GM23338 (cell line): ENCODE measurements at regions not wholly inside any gene's neighbourhood (a gene's known extent, or its start where the extent isn't known, plus 50 kb on each side); places are given as distances from the start of the nearest gene placed in this dataset.

Experiments used
- CREB1 ChIP-seq: fragments of 250-450 bp; sonication (Bioruptor Pico); IDR thresholded peaks from 2 replicates; pipeline ENCODE4 v1.5.0; 2020; ENCODE audit warnings: low read depth, mild to moderate bottlenecking, moderate library complexity
- CTCF ChIP-seq, 2 experiments: fragments of 200-600 bp in 1 of 2; sonication (generic) in 1 of 2; conservative IDR thresholded peaks; 2 replicates each; pipeline versions ENCODE4 v1.5.1 to v1.6.1; 2016 to 2017; ENCODE audit warnings: antibody characterized with exemption in 2 of 2, low read depth in 2 of 2, mild to moderate bottlenecking in 2 of 2, moderate library complexity in 1 of 2
- ETS1 ChIP-seq: IDR thresholded peaks from 2 replicates; pipeline ENCODE4 v1.6.1; 2016; ENCODE audit warnings: antibody characterized with exemption
- EZH2 ChIP-seq: fragments of 200-600 bp; sonication (generic); IDR thresholded peaks from one replicate; pipeline ENCODE4 v1.8.0; 2017; ENCODE audit warnings: antibody characterized with exemption, mild to moderate bottlenecking, low read depth; ENCODE audit not compliant: unreplicated experiment
- EZH2phosphoT487 ChIP-seq: fragments of 200-600 bp; sonication (generic); IDR thresholded peaks from one replicate; pipeline ENCODE4 v1.8.1; 2018; ENCODE audit warnings: antibody characterized with exemption; ENCODE audit not compliant: unreplicated experiment
- JUNB ChIP-seq: IDR thresholded peaks from one replicate; pipeline ENCODE4 v1.6.1; 2016; ENCODE audit warnings: antibody characterized with exemption; ENCODE audit not compliant: unreplicated experiment
- NANOG ChIP-seq: IDR thresholded peaks from 2 replicates; pipeline ENCODE4 v1.6.1; 2016; ENCODE audit warnings: antibody characterized with exemption, borderline replicate concordance
- POLR2AphosphoS5 ChIP-seq: IDR thresholded peaks from 2 replicates; pipeline ENCODE4 v1.6.1; 2016; ENCODE audit warnings: antibody characterized with exemption, low read depth
- STAT1 ChIP-seq: IDR thresholded peaks from one replicate; pipeline ENCODE4 v1.6.1; 2016; ENCODE audit warnings: antibody characterized with exemption; ENCODE audit not compliant: unreplicated experiment
- ZNF114 ChIP-seq: fragments of 250-450 bp; sonication (Bioruptor Pico); IDR thresholded peaks from 2 replicates; pipeline ENCODE4 v1.5.0; 2020; ENCODE audit warnings: mild to moderate bottlenecking, moderate library complexity
- TF ChIP-seq, protein P1 (sequence below): IDR thresholded peaks from one replicate; pipeline ENCODE4 v1.6.1; 2018; ENCODE audit warnings: antibody characterized with exemption; ENCODE audit not compliant: unreplicated experiment
- TF ChIP-seq, protein P2 (sequence below): fragments of 250-450 bp; sonication (Bioruptor Pico); IDR thresholded peaks from 2 replicates; pipeline ENCODE4 v1.5.0; 2020; ENCODE audit warnings: mild to moderate bottlenecking, moderate library complexity

DNA sequence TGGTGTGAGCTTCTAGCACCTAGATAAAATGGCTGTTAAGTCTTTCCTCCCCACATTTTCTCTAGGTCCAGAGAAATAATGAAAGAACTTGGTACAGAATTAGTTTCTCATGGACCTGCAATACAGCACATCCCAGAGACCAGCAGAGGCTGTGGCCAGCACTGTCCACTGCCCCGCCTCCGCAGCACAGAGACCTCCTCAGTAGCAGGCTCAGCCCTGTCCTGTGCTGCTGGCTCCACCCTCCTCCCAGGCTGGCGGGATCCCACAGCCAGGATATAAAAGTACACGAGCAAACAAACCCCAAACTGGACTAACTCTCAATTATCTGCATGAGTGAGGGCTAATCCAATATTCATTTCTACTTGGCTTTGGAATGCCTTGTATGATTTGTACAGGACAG lies 401.5 kb downstream of the RPS6KC1 start:
- no peak for TF ChIP-seq CTCF (conservative IDR thresholded peaks at IDR 0.05; ENCODE audit: low read depth in 2 of 2)
- no peak for TF ChIP-seq EZH2
- no peak for TF ChIP-seq EZH2phosphoT487
- TF ChIP-seq, protein P1, sequence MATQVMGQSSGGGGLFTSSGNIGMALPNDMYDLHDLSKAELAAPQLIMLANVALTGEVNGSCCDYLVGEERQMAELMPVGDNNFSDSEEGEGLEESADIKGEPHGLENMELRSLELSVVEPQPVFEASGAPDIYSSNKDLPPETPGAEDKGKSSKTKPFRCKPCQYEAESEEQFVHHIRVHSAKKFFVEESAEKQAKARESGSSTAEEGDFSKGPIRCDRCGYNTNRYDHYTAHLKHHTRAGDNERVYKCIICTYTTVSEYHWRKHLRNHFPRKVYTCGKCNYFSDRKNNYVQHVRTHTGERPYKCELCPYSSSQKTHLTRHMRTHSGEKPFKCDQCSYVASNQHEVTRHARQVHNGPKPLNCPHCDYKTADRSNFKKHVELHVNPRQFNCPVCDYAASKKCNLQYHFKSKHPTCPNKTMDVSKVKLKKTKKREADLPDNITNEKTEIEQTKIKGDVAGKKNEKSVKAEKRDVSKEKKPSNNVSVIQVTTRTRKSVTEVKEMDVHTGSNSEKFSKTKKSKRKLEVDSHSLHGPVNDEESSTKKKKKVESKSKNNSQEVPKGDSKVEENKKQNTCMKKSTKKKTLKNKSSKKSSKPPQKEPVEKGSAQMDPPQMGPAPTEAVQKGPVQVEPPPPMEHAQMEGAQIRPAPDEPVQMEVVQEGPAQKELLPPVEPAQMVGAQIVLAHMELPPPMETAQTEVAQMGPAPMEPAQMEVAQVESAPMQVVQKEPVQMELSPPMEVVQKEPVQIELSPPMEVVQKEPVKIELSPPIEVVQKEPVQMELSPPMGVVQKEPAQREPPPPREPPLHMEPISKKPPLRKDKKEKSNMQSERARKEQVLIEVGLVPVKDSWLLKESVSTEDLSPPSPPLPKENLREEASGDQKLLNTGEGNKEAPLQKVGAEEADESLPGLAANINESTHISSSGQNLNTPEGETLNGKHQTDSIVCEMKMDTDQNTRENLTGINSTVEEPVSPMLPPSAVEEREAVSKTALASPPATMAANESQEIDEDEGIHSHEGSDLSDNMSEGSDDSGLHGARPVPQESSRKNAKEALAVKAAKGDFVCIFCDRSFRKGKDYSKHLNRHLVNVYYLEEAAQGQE = no peak
- TF ChIP-seq POLR2AphosphoS5 = no peak
- no peak for TF ChIP-seq NANOG
- TF ChIP-seq CREB1 (CRISPR knock-in tag) = no peak
- TF ChIP-seq ZNF114 (CRISPR knock-in tag) = no peak
- no peak for TF ChIP-seq ETS1
- no peak for TF ChIP-seq JUNB
- TF ChIP-seq STAT1 = no peak
- TF ChIP-seq, protein P2, sequence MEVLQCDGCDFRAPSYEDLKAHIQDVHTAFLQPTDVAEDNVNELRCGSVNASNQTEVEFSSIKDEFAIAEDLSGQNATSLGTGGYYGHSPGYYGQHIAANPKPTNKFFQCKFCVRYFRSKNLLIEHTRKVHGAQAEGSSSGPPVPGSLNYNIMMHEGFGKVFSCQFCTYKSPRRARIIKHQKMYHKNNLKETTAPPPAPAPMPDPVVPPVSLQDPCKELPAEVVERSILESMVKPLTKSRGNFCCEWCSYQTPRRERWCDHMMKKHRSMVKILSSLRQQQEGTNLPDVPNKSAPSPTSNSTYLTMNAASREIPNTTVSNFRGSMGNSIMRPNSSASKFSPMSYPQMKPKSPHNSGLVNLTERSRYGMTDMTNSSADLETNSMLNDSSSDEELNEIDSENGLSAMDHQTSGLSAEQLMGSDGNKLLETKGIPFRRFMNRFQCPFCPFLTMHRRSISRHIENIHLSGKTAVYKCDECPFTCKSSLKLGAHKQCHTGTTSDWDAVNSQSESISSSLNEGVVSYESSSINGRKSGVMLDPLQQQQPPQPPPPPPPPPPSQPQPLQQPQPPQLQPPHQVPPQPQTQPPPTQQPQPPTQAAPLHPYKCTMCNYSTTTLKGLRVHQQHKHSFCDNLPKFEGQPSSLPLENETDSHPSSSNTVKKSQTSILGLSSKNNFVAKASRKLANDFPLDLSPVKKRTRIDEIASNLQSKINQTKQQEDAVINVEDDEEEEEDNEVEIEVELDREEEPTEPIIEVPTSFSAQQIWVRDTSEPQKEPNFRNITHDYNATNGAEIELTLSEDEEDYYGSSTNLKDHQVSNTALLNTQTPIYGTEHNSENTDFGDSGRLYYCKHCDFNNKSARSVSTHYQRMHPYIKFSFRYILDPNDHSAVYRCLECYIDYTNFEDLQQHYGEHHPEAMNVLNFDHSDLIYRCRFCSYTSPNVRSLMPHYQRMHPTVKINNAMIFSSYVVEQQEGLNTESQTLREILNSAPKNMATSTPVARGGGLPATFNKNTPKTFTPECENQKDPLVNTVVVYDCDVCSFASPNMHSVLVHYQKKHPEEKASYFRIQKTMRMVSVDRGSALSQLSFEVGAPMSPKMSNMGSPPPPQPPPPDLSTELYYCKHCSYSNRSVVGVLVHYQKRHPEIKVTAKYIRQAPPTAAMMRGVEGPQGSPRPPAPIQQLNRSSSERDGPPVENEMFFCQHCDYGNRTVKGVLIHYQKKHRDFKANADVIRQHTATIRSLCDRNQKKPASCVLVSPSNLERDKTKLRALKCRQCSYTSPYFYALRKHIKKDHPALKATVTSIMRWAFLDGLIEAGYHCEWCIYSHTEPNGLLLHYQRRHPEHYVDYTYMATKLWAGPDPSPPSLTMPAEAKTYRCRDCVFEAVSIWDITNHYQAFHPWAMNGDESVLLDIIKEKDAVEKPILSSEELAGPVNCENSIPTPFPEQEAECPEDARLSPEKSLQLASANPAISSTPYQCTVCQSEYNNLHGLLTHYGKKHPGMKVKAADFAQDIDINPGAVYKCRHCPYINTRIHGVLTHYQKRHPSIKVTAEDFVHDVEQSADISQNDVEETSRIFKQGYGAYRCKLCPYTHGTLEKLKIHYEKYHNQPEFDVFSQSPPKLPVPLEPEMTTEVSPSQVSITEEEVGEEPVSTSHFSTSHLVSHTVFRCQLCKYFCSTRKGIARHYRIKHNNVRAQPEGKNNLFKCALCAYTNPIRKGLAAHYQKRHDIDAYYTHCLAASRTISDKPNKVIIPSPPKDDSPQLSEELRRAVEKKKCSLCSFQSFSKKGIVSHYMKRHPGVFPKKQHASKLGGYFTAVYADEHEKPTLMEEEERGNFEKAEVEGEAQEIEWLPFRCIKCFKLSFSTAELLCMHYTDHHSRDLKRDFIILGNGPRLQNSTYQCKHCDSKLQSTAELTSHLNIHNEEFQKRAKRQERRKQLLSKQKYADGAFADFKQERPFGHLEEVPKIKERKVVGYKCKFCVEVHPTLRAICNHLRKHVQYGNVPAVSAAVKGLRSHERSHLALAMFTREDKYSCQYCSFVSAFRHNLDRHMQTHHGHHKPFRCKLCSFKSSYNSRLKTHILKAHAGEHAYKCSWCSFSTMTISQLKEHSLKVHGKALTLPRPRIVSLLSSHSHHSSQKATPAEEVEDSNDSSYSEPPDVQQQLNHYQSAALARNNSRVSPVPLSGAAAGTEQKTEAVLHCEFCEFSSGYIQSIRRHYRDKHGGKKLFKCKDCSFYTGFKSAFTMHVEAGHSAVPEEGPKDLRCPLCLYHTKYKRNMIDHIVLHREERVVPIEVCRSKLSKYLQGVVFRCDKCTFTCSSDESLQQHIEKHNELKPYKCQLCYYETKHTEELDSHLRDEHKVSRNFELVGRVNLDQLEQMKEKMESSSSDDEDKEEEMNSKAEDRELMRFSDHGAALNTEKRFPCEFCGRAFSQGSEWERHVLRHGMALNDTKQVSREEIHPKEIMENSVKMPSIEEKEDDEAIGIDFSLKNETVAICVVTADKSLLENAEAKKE = no peak
